ENCODE measurements at regions not wholly inside any gene's neighbourhood (a gene's known extent, or its start where the extent isn't known, plus 50 kb on each side); places are given as distances from the start of the nearest gene placed in this dataset.
"Not testable (repeated sequence)": the region's sequence is repeated elsewhere in the genome, so short reads cannot be mapped to it uniquely, and the experiment has no call there.

- Histone ChIP-seq H3K79me2 (ENCODE audit: control insufficient read depth, insufficient read depth, low read length) (no peaks in the 10 kb centered on the region), H3K4me2 (ENCODE audit: control insufficient read depth, extremely low read depth, insufficient read depth, low read depth, low read length) (no peak overlapping the region), H3K9me1 (ENCODE audit: control insufficient read depth, extremely low read depth, insufficient read depth, low read length) (no peaks in the 10 kb centered on the region), H3K9ac (ENCODE audit: control insufficient read depth, extremely low read depth, insufficient read depth, low read length) (no peak overlapping the region), H4K20me1 (ENCODE audit: control insufficient read depth, extremely low read depth, insufficient read depth, low read length) (no peaks in the 10 kb centered on the region), H3K4me1 (ENCODE audit: control insufficient read depth, extremely low read depth, insufficient read depth, low read length) (no peaks in the 10 kb centered on the region), H2AFZ (ENCODE audit: control insufficient read depth, low read length) (no peak overlapping the region), H3K27ac (ENCODE audit: control insufficient read depth, insufficient read depth, low read length) (no peak overlapping the region), H3K4me3 (ENCODE audit: control insufficient read depth in 2 of 3, extremely low read depth in 1 of 3, insufficient read depth in 2 of 3, low read depth in 1 of 3, low read length in 3 of 3) (no peak overlapping the region), H3K27me3 (ENCODE audit: control insufficient read depth, extremely low read depth, insufficient read depth, low read length) (no peaks in the 10 kb centered on the region), H3K9me3 (ENCODE audit: control insufficient read depth, low read depth, low read length) (no peaks in the 10 kb centered on the region), H3K36me3 (ENCODE audit: control insufficient read depth in 2 of 2, extremely low read depth in 1 of 2, insufficient read depth in 2 of 2, low read length in 2 of 2) (no peaks in the 10 kb centered on the region)
- FAIRE-seq (no peak), DNase-seq (ENCODE audit: low read depth, low spot score) (no peak)
- no peak for TF ChIP-seq EZH2 (IDR thresholded peaks at IDR 0.05; ENCODE audit: low read length)
- dilution Hi-C loops (cut with MboI; ENCODE audit: extremely low pct_ligation_motif_present, low sequenced_read_pairs) = no loop called here
These were observed 92.3 kb upstream of the PHACTR1 start for GRCh38 chr6:12624142-12624837.

DNA sequence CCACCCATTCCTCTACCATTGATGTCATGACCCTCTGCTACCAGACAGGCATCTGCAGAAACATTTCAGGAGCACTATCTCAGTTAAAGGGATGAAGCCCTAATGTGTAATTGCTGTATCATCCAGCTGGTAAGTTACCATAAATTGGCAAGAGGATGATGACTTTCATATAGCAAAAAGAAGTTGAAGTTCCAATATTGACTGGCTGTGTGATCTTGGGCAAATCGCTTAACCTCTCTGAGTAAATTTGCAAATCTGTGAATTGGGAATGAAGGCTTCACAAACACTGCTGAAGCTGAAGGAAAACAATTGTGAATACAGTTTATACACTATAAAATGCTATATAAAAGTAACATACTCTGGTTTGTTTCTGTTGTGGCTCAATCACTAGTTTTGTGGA is 89.5 kb upstream of the PHACTR1 start:
- H3K4me2 ChIP-seq (ENCODE audit: control insufficient read depth, extremely low read depth, insufficient read depth, low read depth, low read length) = no peak overlapping the region
- FAIRE-seq = no peak
- no peak for TF ChIP-seq EZH2 (IDR thresholded peaks at IDR 0.05; ENCODE audit: low read length)
- TF ChIP-seq, protein P1, sequence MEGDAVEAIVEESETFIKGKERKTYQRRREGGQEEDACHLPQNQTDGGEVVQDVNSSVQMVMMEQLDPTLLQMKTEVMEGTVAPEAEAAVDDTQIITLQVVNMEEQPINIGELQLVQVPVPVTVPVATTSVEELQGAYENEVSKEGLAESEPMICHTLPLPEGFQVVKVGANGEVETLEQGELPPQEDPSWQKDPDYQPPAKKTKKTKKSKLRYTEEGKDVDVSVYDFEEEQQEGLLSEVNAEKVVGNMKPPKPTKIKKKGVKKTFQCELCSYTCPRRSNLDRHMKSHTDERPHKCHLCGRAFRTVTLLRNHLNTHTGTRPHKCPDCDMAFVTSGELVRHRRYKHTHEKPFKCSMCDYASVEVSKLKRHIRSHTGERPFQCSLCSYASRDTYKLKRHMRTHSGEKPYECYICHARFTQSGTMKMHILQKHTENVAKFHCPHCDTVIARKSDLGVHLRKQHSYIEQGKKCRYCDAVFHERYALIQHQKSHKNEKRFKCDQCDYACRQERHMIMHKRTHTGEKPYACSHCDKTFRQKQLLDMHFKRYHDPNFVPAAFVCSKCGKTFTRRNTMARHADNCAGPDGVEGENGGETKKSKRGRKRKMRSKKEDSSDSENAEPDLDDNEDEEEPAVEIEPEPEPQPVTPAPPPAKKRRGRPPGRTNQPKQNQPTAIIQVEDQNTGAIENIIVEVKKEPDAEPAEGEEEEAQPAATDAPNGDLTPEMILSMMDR (optimal IDR thresholded peaks at IDR 0.05 in 1 of 3, IDR thresholded peaks at IDR 0.05 in 1 of 3, conservative IDR thresholded peaks at IDR 0.05 in 1 of 3; ENCODE audit: extremely low read depth in 1 of 3, insufficient read depth in 2 of 3, low read length in 3 of 3) = no peak

GRCh38 chr6:12628327-12628726 is 88.2 kb upstream of the PHACTR1 start:
- Histone ChIP-seq H3K9ac (ENCODE audit: control insufficient read depth, extremely low read depth, insufficient read depth, low read length) (no peak overlapping the region), H3K4me2 (ENCODE audit: control insufficient read depth, extremely low read depth, insufficient read depth, low read depth, low read length) (no peak overlapping the region), H2AFZ (ENCODE audit: control insufficient read depth, low read length) (no peak overlapping the region), H3K4me1 (ENCODE audit: control insufficient read depth, extremely low read depth, insufficient read depth, low read length) (no peaks in the 10 kb centered on the region), H3K9me1 (ENCODE audit: control insufficient read depth, extremely low read depth, insufficient read depth, low read length) (no peaks in the 10 kb centered on the region), H3K79me2 (ENCODE audit: control insufficient read depth, insufficient read depth, low read length) (no peaks in the 10 kb centered on the region), H4K20me1 (ENCODE audit: control insufficient read depth, extremely low read depth, insufficient read depth, low read length) (no peaks in the 10 kb centered on the region), H3K27me3 (ENCODE audit: control insufficient read depth, extremely low read depth, insufficient read depth, low read length) (no peaks in the 10 kb centered on the region), H3K27ac (ENCODE audit: control insufficient read depth, insufficient read depth, low read length) (no peak overlapping the region), H3K9me3 (ENCODE audit: control insufficient read depth, low read depth, low read length) (no peaks in the 10 kb centered on the region), H3K36me3 (ENCODE audit: control insufficient read depth in 2 of 2, extremely low read depth in 1 of 2, insufficient read depth in 2 of 2, low read length in 2 of 2) (no peaks in the 10 kb centered on the region), H3K4me3 (ENCODE audit: control insufficient read depth in 2 of 3, extremely low read depth in 1 of 3, insufficient read depth in 2 of 3, low read depth in 1 of 3, low read length in 3 of 3) (no peak overlapping the region)
- no peak for TF ChIP-seq EZH2 (IDR thresholded peaks at IDR 0.05; ENCODE audit: low read length)
- TF ChIP-seq, protein P1 (optimal IDR thresholded peaks at IDR 0.05 in 1 of 3, IDR thresholded peaks at IDR 0.05 in 1 of 3, conservative IDR thresholded peaks at IDR 0.05 in 1 of 3; ENCODE audit: extremely low read depth in 1 of 3, insufficient read depth in 2 of 3, low read length in 3 of 3) = no peak
- dilution Hi-C loops (cut with MboI; ENCODE audit: extremely low pct_ligation_motif_present, low sequenced_read_pairs) = loop anchor here (25.0 kb wide), 1 partner anchor 259 kb away; no protein-coding TSS in a partner anchor
- no peak for DNase-seq (ENCODE audit: low read depth, low spot score)
- FAIRE-seq = no peak

More for the DNA sequence above, 89.5 kb upstream of the PHACTR1 start:
- dilution Hi-C loops (cut with MboI; ENCODE audit: extremely low pct_ligation_motif_present, low sequenced_read_pairs) = loop anchor here (25.0 kb wide), 1 partner anchor 260 kb away; no protein-coding TSS in a partner anchor
- Histone ChIP-seq H3K9ac (ENCODE audit: control insufficient read depth, extremely low read depth, insufficient read depth, low read length) (no peak overlapping the region), H3K79me2 (ENCODE audit: control insufficient read depth, insufficient read depth, low read length) (no peaks in the 10 kb centered on the region), H3K4me1 (ENCODE audit: control insufficient read depth, extremely low read depth, insufficient read depth, low read length) (no peaks in the 10 kb centered on the region), H4K20me1 (ENCODE audit: control insufficient read depth, extremely low read depth, insufficient read depth, low read length) (no peaks in the 10 kb centered on the region), H3K36me3 (ENCODE audit: control insufficient read depth in 2 of 2, extremely low read depth in 1 of 2, insufficient read depth in 2 of 2, low read length in 2 of 2) (no peaks in the 10 kb centered on the region), H3K27me3 (ENCODE audit: control insufficient read depth, extremely low read depth, insufficient read depth, low read length) (no peaks in the 10 kb centered on the region), H3K9me1 (ENCODE audit: control insufficient read depth, extremely low read depth, insufficient read depth, low read length) (no peaks in the 10 kb centered on the region), H3K9me3 (ENCODE audit: control insufficient read depth, low read depth, low read length) (no peaks in the 10 kb centered on the region), H3K4me3 (ENCODE audit: control insufficient read depth in 2 of 3, extremely low read depth in 1 of 3, insufficient read depth in 2 of 3, low read depth in 1 of 3, low read length in 3 of 3) (no peak overlapping the region), H2AFZ (ENCODE audit: control insufficient read depth, low read length) (no peak overlapping the region), H3K27ac (ENCODE audit: control insufficient read depth, insufficient read depth, low read length) (no peak overlapping the region)
- DNase-seq (ENCODE audit: low read depth, low spot score) = no peak

DNA sequence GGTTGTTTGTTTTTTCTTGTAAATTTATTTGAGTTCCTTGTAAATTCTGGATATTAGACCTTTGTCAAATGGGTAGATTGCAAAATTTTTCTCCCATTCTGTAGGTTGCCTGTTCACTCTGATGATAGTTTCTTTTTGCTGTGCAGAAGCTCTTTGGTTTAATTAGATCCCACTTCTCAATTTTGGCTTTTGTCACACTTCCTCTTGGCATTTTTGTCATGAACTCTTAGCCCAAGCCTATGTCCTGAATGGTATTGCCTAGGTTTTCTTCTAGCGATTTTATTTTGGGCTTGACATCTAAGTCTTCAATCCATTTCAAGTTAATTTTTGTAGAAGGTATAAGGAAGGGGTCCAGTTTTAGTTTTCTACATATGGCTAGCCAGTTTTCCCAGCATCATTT is 82.8 kb upstream of the PHACTR1 start:
- H3K4me2 ChIP-seq (ENCODE audit: control insufficient read depth, extremely low read depth, insufficient read depth, low read depth, low read length); DNase-seq (ENCODE audit: low read depth, low spot score); H3K9me1 ChIP-seq (ENCODE audit: control insufficient read depth, extremely low read depth, insufficient read depth, low read length); H3K27me3 ChIP-seq (ENCODE audit: control insufficient read depth, extremely low read depth, insufficient read depth, low read length); H3K79me2 ChIP-seq (ENCODE audit: control insufficient read depth, insufficient read depth, low read length); H3K9me3 ChIP-seq (ENCODE audit: control insufficient read depth, low read depth, low read length); H2AFZ ChIP-seq (ENCODE audit: control insufficient read depth, low read length); H3K4me1 ChIP-seq (ENCODE audit: control insufficient read depth, extremely low read depth, insufficient read depth, low read length); H3K36me3 ChIP-seq (ENCODE audit: control insufficient read depth in 2 of 2, extremely low read depth in 1 of 2, insufficient read depth in 2 of 2, low read length in 2 of 2); H4K20me1 ChIP-seq (ENCODE audit: control insufficient read depth, extremely low read depth, insufficient read depth, low read length); H3K4me3 ChIP-seq (ENCODE audit: control insufficient read depth in 2 of 3, extremely low read depth in 1 of 3, insufficient read depth in 2 of 3, low read depth in 1 of 3, low read length in 3 of 3); FAIRE-seq; H3K9ac ChIP-seq (ENCODE audit: control insufficient read depth, extremely low read depth, insufficient read depth, low read length); H3K27ac ChIP-seq (ENCODE audit: control insufficient read depth, insufficient read depth, low read length): not testable (repeated sequence)
- dilution Hi-C loops (cut with MboI; ENCODE audit: extremely low pct_ligation_motif_present, low sequenced_read_pairs) = loop anchor here (25.0 kb wide), 1 partner anchor 254 kb away; no protein-coding TSS in a partner anchor
